Ascending aorta (tissue), 2 donors: ENCODE measurements at regions not wholly inside any gene's neighbourhood (a gene's known extent, or its start where the extent isn't known, plus 50 kb on each side); places are given as distances from the start of the nearest gene placed in this dataset.

ENCODE experiments used
- DNase-seq, 2 donors: peaks; one replicate each; pipeline ENCODE4 v3.0.0-alpha.2; 2019; ENCODE audit warnings: low spot score in 2 of 2
- H3K27ac ChIP-seq, 2 donors: fragments of 200-600 bp; sonication (generic); one replicate each; pipeline ENCODE4 v1.5.1; 2016 to 2017; ENCODE audit warnings: mild to moderate bottlenecking in 1 of 2
- H3K27me3 ChIP-seq: fragments of 200-600 bp; sonication (generic); one replicate; pipeline ENCODE4 v1.5.1; 2017
- H3K36me3 ChIP-seq, 2 donors: fragments of 200-600 bp; sonication (generic); one replicate each; pipeline ENCODE4 v1.5.1; 2016
- H3K4me1 ChIP-seq, 2 donors: fragments of 200-600 bp; sonication (generic); one replicate each; pipeline ENCODE4 v1.5.1; 2016 to 2017; ENCODE audit warnings: mild to moderate bottlenecking in 1 of 2
- H3K4me3 ChIP-seq, 2 donors: fragments of 200-600 bp; sonication (generic); one replicate each; pipeline ENCODE4 v1.5.1; 2016 to 2017; ENCODE audit warnings: mild to moderate bottlenecking in 1 of 2
- H3K9me3 ChIP-seq, 2 donors: fragments of 200-600 bp; sonication (generic); one replicate each; pipeline ENCODE4 v1.5.1; 2016
- intact Hi-C: fragments of 100-400 bp; cut with DNase I; formaldehyde crosslinking; loops from one replicate; pipeline ENCODE4 v1.15.1; 2023
- TF ChIP-seq, protein P1 (sequence below), 3 experiments: fragments of 200-600 bp in 2 of 3; fragments of 450-650 bp in 1 of 3; sonication (generic) in 2 of 3; IDR thresholded peaks; one replicate each; pipeline ENCODE4 v1.5.1; 2016 to 2019; ENCODE audit warnings: antibody characterized with exemption in 3 of 3, mild to moderate bottlenecking in 1 of 3, moderate library complexity in 1 of 3

DNA sequence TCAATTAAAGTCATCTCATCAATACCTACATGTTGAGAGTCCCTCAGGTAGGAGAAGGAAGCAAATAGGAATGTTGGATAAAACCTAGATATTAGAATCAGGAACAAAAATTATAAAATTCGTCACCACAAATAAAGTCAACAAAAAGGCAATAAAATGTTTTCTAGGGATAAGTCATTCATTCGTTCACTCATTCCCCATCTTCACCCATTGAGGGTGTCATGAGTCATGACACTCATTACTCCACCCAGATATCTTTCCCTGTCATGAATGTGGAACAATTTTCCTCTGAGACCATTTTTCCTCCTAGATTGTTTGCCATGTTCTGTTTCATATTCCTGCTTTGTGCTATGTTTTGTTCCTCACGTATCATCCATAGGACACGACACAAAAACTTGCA is 50.9 kb upstream of the OLIG3 start:
- no peak overlapping the region for H3K4me3 ChIP-seq
- H3K4me1 ChIP-seq = no peaks in the 10 kb centered on the region
- H3K27ac ChIP-seq = no peak overlapping the region
- no peaks in the 10 kb centered on the region for H3K27me3 ChIP-seq
- intact Hi-C loops = no loop called here
- DNase-seq = no peak
- no peaks in the 10 kb centered on the region for H3K9me3 ChIP-seq
- TF ChIP-seq, protein P1, sequence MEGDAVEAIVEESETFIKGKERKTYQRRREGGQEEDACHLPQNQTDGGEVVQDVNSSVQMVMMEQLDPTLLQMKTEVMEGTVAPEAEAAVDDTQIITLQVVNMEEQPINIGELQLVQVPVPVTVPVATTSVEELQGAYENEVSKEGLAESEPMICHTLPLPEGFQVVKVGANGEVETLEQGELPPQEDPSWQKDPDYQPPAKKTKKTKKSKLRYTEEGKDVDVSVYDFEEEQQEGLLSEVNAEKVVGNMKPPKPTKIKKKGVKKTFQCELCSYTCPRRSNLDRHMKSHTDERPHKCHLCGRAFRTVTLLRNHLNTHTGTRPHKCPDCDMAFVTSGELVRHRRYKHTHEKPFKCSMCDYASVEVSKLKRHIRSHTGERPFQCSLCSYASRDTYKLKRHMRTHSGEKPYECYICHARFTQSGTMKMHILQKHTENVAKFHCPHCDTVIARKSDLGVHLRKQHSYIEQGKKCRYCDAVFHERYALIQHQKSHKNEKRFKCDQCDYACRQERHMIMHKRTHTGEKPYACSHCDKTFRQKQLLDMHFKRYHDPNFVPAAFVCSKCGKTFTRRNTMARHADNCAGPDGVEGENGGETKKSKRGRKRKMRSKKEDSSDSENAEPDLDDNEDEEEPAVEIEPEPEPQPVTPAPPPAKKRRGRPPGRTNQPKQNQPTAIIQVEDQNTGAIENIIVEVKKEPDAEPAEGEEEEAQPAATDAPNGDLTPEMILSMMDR (IDR thresholded peaks at IDR 0.05) = no peak
- no peaks in the 10 kb centered on the region for H3K36me3 ChIP-seq

DNA sequence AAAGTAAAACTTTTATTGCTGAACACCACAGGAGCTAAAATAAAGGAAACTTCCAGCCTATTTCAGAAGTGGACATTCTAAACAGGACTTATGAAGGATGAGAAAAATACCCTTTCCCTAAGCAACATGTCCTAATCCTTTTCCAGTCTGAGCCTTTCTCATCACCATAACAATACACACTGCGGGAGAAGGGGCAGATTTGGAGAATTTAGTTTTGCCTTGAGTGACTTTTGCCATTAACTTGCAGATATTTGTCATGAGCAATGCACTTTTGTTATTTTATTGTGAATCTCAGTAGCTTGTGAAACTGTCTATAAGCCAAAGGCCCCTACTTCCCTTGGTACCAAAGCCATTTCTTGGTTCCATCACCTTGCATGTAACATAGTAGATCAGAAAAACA is 53.0 kb upstream of the OLIG3 start:
- TF ChIP-seq, protein P1 (IDR thresholded peaks at IDR 0.05) = no peak
- no peaks in the 10 kb centered on the region for H3K9me3 ChIP-seq
- intact Hi-C loops = no loop called here

DNA sequence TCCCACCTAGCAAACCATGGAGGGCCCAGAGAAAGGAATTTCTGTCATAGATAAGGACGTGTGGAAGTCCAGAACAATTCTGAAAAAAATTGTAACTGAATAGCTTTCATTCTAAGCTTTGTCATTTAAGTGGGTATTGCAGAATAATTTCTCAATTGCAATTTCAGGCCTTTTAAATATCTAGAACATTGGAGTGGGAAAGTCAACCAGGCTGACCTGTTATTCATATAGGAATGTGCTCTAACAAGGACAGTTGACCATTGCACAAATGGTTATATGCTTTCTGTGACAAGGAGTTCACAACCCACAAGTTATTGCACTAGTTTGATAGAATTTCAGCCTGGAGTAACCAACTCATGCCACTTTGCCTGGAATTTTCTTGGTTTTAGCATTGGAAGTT is 53.4 kb upstream of the OLIG3 start:
- H3K4me1 ChIP-seq = no peaks in the 10 kb centered on the region
- TF ChIP-seq, protein P1 (IDR thresholded peaks at IDR 0.05) = no peak
- no peak for DNase-seq
- H3K27ac ChIP-seq = no peak overlapping the region
- no peaks in the 10 kb centered on the region for H3K36me3 ChIP-seq
- H3K9me3 ChIP-seq = no peaks in the 10 kb centered on the region
- no peaks in the 10 kb centered on the region for H3K27me3 ChIP-seq
- no peak overlapping the region for H3K4me3 ChIP-seq
- intact Hi-C loops = no loop called here

More for the DNA sequence above, 53.0 kb upstream of the OLIG3 start:
- H3K36me3 ChIP-seq = no peaks in the 10 kb centered on the region
- H3K4me1 ChIP-seq = no peaks in the 10 kb centered on the region
- no peak overlapping the region for H3K4me3 ChIP-seq
- H3K27ac ChIP-seq = no peak overlapping the region
- DNase-seq = no peak
- no peaks in the 10 kb centered on the region for H3K27me3 ChIP-seq

DNA sequence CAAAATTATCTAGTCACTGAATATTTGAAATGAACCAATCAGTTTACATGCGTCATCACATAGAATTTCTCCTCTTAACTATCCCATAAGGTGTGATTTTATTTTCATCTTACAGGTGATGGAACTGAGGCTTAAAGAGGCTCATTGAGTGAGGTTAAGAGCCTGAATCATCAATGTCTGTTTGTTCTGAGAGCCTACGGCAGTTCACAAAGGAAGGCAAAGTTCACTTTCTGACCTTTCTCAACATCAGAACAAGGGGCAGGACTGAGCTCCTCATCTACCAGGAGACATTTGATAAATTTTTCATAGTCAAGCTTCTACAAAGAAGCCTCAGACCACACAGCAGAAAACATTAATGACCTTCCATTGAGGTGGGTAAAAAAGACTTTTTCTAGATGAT is 54.9 kb upstream of the OLIG3 start:
- Histone ChIP-seq H3K9me3 (no peaks in the 10 kb centered on the region), H3K27me3 (no peaks in the 10 kb centered on the region), H3K4me1 (no peaks in the 10 kb centered on the region), H3K4me3 (no peak overlapping the region), H3K36me3 (no peaks in the 10 kb centered on the region), H3K27ac (no peak overlapping the region)
- TF ChIP-seq, protein P1 (IDR thresholded peaks at IDR 0.05) = no peak
- DNase-seq = no peak
- intact Hi-C loops = no loop called here

DNA sequence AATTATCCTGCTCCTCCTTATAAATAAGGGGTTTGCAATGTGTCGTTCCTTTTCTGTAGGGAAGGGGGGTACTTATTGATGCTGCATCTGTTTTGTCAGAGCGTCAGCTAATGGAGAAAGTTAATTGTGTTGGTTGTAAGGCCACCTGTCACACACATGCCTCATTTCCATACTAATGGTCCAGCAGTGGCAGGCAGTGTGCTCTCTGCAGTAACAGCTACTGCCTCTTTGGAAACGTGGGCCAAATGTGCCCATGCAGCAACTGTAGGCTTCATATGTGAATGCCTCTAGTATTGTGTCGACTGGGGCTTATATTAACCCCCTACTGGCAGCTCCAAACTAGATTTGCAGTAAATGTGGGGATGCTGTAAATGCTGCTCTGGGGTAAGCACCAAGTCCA is 56.3 kb upstream of the OLIG3 start:
- intact Hi-C loops = no loop called here
- DNase-seq = no peak
- no peak overlapping the region for H3K27ac ChIP-seq
- no peaks in the 10 kb centered on the region for H3K36me3 ChIP-seq
- H3K9me3 ChIP-seq = no peaks in the 10 kb centered on the region
- TF ChIP-seq, protein P1 (IDR thresholded peaks at IDR 0.05) = no peak
- H3K4me1 ChIP-seq = no peaks in the 10 kb centered on the region
- no peaks in the 10 kb centered on the region for H3K27me3 ChIP-seq
- no peak overlapping the region for H3K4me3 ChIP-seq

DNA sequence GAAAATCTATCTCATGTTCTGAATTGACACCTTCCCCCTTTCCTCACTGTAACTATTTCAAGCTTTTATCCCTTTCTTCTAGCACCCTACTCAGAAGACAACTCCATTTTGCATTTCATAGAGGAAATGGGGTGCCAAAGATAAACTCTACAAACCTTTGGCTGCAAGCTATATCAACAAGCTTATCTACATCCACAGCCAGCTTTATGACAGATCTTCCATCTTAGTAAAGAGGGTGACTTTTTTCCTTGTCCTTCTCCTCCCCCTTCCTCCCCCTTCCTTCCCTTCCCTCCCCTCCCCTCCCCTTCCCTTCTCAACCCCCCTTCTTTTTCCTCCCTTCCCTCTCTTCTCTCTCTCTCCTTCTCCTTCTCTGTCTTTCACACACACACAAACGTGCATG is 58.0 kb upstream of the OLIG3 start:
- H3K27ac ChIP-seq = no peak overlapping the region

More for the DNA sequence above, 58.0 kb upstream of the OLIG3 start:
- no peaks in the 10 kb centered on the region for H3K36me3 ChIP-seq
- no peaks in the 10 kb centered on the region for H3K9me3 ChIP-seq
- DNase-seq = no peak
- intact Hi-C loops = no loop called here
- TF ChIP-seq, protein P1 (IDR thresholded peaks at IDR 0.05) = no peak
- no peaks in the 10 kb centered on the region for H3K27me3 ChIP-seq
- H3K4me1 ChIP-seq = no peaks in the 10 kb centered on the region
- H3K4me3 ChIP-seq = no peak overlapping the region
